ENCODE measurements at regions not wholly inside any gene's neighbourhood (a gene's known extent, or its start where the extent isn't known, plus 50 kb on each side); places are given as distances from the start of the nearest gene placed in this dataset.
A peak's percentile ranks its signal among the peaks of the same experiment; 100 is the strongest.

GRCh38 chr10:3853016-3853415, 68.0 kb upstream of the KLF6 start:
- DNase-seq, result no peak

DNA sequence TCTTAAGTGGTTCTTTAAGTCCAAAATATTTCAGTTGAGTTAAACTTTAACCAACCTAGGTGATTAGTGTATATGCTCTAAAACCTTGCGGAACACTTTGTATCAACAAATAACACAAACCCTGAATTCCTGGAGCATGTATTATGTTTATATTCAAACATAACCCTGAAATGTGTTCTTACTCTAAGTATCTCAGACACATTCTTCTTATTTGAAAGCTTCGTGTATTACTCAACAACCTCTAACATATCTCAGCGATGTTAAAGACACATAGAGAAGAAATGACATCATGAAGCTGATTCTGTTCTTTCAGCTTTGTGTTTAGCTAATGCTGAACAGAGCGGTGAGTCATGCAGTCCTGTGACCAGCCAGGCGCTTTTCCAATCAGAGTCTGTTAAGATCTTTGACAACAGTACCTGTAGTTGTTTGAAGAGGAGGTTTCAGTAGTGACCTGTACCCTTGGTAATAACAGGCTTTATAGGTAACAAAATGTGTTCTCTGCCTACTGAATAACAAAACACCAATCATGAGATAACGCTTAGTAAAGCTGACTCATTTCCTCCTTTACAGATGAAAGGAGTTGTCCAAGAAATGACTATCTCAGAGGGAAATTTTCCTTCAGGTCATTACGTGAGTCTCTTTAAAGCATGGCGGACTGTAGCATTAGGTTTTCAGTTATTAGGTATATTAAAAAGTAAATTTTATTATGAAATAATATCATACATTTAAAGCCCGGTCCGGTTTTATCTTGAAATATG, 67.3 kb upstream of the KLF6 start:
- DNase-seq, result peak; percentile 80 to 88

GRCh38 chr10:3850999-3851937, 66.3 kb upstream of the KLF6 start:
- peak; percentile 43 to 50 for DNase-seq

GRCh38 chr10:3848775-3849635, 64.0 kb upstream of the KLF6 start:
- no peak for DNase-seq

DNA sequence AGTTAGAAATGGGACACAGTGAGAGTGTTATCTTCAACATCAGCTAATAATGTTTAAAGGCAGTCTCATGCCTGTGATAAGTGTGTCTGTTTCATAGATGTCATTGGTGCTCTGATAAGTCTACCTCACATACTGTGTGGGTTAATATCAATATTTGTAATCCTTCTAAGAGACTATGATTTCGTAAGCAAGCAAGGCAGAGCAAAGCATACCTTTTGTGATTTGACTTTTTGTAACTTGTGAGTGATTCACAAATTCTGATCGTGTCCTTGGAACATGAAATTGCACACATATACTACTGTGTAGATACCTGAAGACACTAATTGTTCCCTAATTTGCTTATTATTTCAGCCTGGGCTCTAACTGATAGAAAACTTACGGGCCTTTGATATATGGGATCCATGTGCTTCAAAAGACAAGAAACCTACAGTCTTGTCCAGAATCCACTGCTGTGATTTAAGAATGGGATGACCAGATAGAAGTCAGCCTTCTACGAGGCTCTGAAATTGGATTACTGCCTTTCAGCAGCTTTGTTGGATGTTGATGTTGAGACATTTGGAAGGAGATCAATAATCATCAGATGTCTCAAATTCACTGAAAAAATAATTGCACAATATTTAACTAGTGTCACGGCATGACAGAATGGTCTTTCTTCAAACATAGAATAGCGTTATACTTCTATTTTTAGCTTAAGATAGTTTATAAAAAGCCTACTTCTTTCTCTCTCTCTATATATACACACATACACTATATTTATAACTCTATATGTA, 63.2 kb upstream of the KLF6 start:
- no peak for DNase-seq

GRCh38 chr10:3846736-3847135, 61.7 kb upstream of the KLF6 start:
- no peak for DNase-seq

GRCh38 chr10:3844491-3845025, 59.5 kb upstream of the KLF6 start:
- DNase-seq, result no peak

DNA sequence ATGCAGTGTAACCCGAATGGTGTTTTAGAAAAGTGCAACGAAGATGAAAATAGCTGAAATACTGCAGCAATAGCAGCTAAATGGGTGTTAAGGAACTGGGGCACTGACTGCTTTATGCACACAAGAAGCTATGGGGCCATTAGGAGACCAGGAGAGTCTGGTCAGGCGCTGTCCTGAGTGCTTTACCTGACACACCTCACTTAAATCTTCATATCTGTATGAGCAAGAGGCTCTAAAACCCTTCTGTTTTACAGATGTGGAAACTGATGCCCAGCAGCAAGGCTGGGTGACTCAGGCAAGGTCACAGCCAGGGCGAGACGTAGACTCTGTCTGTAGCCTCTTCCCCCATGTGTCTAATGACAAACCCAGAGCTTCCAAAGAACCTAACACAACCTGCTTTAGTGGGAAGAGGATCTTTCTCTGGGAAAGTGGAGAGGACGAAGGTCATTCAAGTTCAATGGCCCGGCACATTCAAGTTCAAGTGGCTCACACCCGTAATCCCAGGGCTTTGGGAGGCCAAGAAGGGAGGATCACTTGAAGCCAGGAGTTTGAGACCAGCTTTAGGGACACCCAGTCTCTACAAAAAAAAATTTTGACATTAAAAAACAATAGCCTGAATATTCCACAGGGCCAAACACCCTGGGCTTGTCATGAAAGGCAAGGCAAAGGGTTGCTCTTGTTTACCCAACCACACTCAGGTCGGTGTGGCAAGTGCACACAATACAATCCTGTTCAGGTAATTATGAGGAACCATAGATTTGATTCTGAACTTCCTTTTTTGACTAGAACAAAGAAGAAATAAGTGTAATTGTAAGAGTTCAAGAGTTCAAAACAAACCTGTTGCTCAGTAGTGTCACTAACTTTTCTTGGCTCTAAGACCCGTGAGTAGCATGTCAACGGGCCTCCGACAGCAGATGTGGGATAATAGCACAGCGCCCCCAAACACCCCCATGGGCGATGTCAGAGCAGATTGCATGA, 53.7 kb upstream of the KLF6 start:
- DNase-seq, result no peak

DNA sequence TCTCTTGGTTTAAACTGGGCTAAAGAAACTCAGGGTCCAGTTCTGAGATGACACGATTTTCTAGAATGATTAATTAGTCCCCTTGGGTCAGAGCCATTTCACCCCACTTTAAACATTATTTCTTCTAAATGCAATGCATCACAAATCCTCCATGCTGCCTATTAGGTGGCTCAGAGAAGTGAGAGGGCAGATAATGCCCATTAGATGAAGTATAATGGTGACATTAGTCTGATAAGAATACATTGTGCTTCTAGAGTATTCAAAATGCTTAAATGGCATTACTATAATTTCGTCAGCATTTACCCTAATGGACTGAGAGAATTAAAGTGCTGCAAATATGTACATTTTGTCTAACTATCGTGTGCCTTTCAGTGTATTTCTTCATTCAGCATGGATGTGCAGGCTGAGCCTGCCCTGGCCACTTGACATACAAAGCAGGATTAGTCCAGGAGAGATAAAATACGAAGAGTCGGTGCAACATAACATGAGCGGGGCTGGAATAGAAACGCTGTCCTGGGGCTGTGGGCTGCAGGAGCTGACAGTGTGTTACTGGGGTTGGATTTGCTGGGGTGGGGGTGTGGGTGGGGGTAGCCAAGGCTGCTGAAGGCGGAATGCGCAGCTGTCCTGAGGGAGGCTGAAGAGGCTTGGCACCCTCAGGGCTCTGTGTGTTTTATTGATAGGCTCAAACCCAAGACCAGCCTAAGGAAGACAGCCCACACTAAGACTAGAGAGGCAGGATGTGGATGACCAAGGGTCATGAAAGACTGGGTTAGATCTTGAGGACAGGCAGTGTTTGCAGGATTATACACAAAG, 52.8 kb upstream of the KLF6 start:
- no peak for DNase-seq

DNA sequence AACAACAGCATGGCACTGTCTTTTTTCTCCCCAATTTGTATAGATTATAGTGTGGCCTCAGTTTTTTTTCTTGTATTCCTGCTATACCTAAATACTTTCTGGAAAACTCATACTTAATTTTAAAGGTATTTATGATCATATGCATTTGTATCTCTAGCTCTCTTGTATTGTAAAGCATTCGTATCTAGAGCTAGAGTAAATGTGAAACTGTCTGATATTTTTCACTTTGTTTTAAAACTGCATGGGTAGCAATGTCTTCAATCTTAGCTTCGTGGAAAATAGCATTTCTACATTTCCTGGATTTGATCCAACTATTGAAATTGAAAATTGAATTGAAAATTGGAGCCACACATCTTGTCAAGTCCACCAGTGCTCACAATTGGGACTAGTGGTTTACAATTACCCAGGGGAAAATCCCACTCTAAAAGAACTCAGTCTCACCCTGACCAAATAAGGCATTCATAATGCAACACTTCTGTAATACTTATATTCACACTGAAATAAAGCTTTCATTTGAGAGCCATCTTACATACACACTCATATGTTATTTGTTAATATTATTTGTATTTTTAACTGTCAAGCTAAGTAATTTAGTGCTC, 51.3 kb upstream of the KLF6 start:
- DNase-seq, result peak in 1 of 2 donors; percentile 48

DNA sequence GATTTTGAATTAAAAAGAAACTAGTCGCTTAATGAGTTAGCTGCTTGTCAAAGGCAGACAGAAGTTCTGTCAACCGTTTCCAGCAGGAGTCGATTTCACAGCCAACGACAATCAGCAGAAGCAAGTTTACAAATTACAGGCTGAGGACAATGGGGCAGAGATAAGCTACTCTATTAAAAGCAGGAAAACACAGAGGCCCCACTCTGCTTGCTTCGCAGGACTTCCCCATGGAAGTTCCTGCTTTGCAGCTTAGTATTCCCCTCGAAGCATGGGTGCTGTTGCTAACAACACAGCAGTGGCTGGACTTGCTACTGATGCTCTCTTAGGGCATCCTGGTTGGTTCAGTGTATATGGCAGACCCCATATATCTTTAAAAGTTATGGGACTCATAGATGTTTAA, 50.8 kb upstream of the KLF6 start:
- peak; percentile 31 to 70 for DNase-seq

DNA sequence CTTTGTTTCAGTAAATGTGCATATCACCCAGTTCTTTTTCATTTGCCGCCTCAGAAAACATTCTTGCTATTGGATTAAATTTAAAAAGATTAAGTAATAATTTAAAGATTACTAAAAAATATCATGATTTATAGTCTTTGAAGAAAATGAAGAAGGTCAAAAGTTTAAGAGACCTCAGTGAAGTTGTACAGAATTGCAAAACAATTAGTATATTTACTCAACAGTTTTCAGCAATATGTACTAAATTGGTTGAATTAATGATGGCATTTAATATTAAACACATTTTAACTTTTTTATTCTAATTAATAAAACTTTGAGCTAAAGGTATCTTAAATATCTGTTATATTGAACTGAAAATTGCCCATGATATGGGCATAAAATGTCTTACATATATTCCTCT, 49.9 kb upstream of the KLF6 start:
- no peak for DNase-seq
